Calu3 (cell line): ENCODE measurements at regions not wholly inside any gene's neighbourhood (a gene's known extent, or its start where the extent isn't known, plus 50 kb on each side); places are given as distances from the start of the nearest gene placed in this dataset.
"Not testable (repeated sequence)": the region's sequence is repeated elsewhere in the genome, so short reads cannot be mapped to it uniquely, and the experiment has no call there.

Experiments used
- BruUV-seq: library from RNA; stranded (reverse); fragments of 400-500 nt; replicated peaks from 2 replicates; lab custom pipeline; 2021; lab: Mats Ljungman, UMichigan
- CTCF ChIA-PET: fragments of 300-600 bp; sonication (Branson Sonifier 250); formaldehyde crosslinking; loops from one replicate; lab custom pipeline; 2022; ENCODE audit warnings: antibody characterized with exemption; lab: Charles Lee
- DNase-seq: peaks from one replicate; pipeline ENCODE4 v3.0.0; 2022
- H3K27ac Mint-ChIP-seq: one replicate; pipeline ENCODE4 v1.8.0; 2022; ENCODE audit warnings: mixed read lengths; ENCODE audit not compliant: unreplicated experiment
- H3K27me3 Mint-ChIP-seq: one replicate; pipeline ENCODE4 v1.8.0; 2022; ENCODE audit warnings: mixed read lengths; ENCODE audit not compliant: unreplicated experiment
- H3K36me3 Mint-ChIP-seq: one replicate; pipeline ENCODE4 v1.8.0; 2022; ENCODE audit warnings: mild to moderate bottlenecking, moderate library complexity, mixed read lengths; ENCODE audit not compliant: insufficient read depth, unreplicated experiment
- H3K4me1 Mint-ChIP-seq: one replicate; pipeline ENCODE4 v1.8.0; 2022; ENCODE audit warnings: mild to moderate bottlenecking, low read depth, mixed read lengths; ENCODE audit not compliant: unreplicated experiment
- H3K4me3 Mint-ChIP-seq: one replicate; pipeline ENCODE4 v1.8.0; 2022; ENCODE audit warnings: mild to moderate bottlenecking, low read depth, moderate library complexity, mixed read lengths; ENCODE audit not compliant: unreplicated experiment
- H3K9me3 Mint-ChIP-seq: one replicate; pipeline ENCODE4 v1.8.0; 2022; ENCODE audit warnings: low read depth, mixed read lengths; ENCODE audit not compliant: unreplicated experiment
- CTCF ChIP-seq: fragments of 200-600 bp; IDR thresholded peaks from one replicate; pipeline ENCODE4 v1.8.0; 2022; ENCODE audit warnings: antibody characterized with exemption; ENCODE audit not compliant: unreplicated experiment
- intact Hi-C: fragments of 100-400 bp; cut with micrococcal nuclease; formaldehyde crosslinking; loops from one replicate; pipeline ENCODE4 v1.10.0; 2022; ENCODE audit not compliant: unreplicated experiment

GRCh38 chr2:186966015-186966414 lies 117.0 kb upstream of the ZSWIM2 start:
- Mint-ChIP-seq H3K27me3 (no peaks in the 10 kb centered on the region), H3K9me3 (no peaks in the 10 kb centered on the region), H3K4me3 (no peak overlapping the region), H3K36me3 (no peaks in the 10 kb centered on the region), H3K27ac (no peak overlapping the region), H3K4me1 (no peaks in the 10 kb centered on the region)
- BruUV-seq: no TSS peak
- CTCF ChIA-PET: no interaction called here
- intact Hi-C loops: no loop called here
- DNase-seq: no peak
- no peak for TF ChIP-seq CTCF

- H3K4me1 Mint-ChIP-seq: no peaks in the 10 kb centered on the region
- no peaks in the 10 kb centered on the region for H3K27me3 Mint-ChIP-seq
- CTCF ChIA-PET: interaction anchor here (0.7 kb wide), 1 partner anchor 485 kb away, joined by 7 read pairs; no protein-coding TSS in a partner anchor
- no peak for DNase-seq
- no peak for TF ChIP-seq CTCF
- no peak overlapping the region for H3K4me3 Mint-ChIP-seq
- H3K27ac Mint-ChIP-seq: no peak overlapping the region
- H3K36me3 Mint-ChIP-seq: no peaks in the 10 kb centered on the region
- no peaks in the 10 kb centered on the region for H3K9me3 Mint-ChIP-seq
- intact Hi-C loops: no loop called here
- BruUV-seq: no TSS peak
These were observed 113.2 kb upstream of the ZSWIM2 start for GRCh38 chr2:186962085-186962747.

- H3K9me3 Mint-ChIP-seq, H3K36me3 Mint-ChIP-seq, H3K27ac Mint-ChIP-seq, intact Hi-C loops, CTCF ChIA-PET, BruUV-seq, DNase-seq, H3K4me3 Mint-ChIP-seq, H3K4me1 Mint-ChIP-seq, H3K27me3 Mint-ChIP-seq: not testable (repeated sequence)
These were observed 111.3 kb upstream of the ZSWIM2 start for GRCh38 chr2:186960241-186960640.

GRCh38 chr2:186959486-186959885 lies 110.5 kb upstream of the ZSWIM2 start:
- no peak for TF ChIP-seq CTCF
- H3K27me3 Mint-ChIP-seq: no peaks in the 10 kb centered on the region
- no TSS peak for BruUV-seq
- no peaks in the 10 kb centered on the region for H3K4me1 Mint-ChIP-seq
- intact Hi-C loops: no loop called here
- no peak for DNase-seq
- CTCF ChIA-PET: no interaction called here
- H3K4me3 Mint-ChIP-seq: no peak overlapping the region
- no peaks in the 10 kb centered on the region for H3K36me3 Mint-ChIP-seq
- H3K9me3 Mint-ChIP-seq: no peaks in the 10 kb centered on the region
- H3K27ac Mint-ChIP-seq: no peak overlapping the region

- H3K27me3 Mint-ChIP-seq: no peaks in the 10 kb centered on the region
- intact Hi-C loops: no loop called here
- CTCF ChIA-PET: interaction anchor here (1.6 kb wide), 1 partner anchor 13 kb away, joined by 4 read pairs; no protein-coding TSS in a partner anchor
- peak; percentile 11 for DNase-seq
- no peaks in the 10 kb centered on the region for H3K9me3 Mint-ChIP-seq
- H3K36me3 Mint-ChIP-seq: no peaks in the 10 kb centered on the region
- no peak overlapping the region for H3K27ac Mint-ChIP-seq
- no peak for TF ChIP-seq CTCF
- peaks cover 26% of the 10 kb centered on the region for H3K4me1 Mint-ChIP-seq
- no peak overlapping the region for H3K4me3 Mint-ChIP-seq
- BruUV-seq: no TSS peak
These were observed 101.7 kb upstream of the ZSWIM2 start for GRCh38 chr2:186950694-186951093.
